ENCODE measurements at regions not wholly inside any gene's neighbourhood (a gene's known extent, or its start where the extent isn't known, plus 50 kb on each side); places are given as distances from the start of the nearest gene placed in this dataset.
"Not testable (repeated sequence)": the region's sequence is repeated elsewhere in the genome, so short reads cannot be mapped to it uniquely, and the experiment has no call there.

DNA sequence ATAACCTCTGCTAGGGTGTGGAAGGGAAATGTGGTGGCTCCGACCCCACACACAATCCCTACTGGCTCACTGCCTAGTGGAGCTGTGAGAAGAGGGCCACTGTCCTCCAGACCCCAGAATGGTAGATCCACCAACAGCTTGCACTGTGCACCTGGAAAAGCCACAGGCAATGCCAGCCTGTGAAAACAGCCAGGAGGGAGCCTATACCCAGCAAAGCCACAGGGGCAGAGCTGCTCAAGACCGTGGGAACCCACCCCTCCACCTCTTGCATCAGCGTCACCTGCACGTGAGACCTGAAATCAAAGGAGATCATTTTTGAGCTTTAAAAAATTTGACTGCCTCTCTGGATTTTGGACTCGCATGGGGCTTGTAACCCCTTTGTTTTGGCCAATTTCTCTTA lies 249.0 kb upstream of the CDH2 start:
- Mint-ChIP-seq H3K4me1 (ENCODE audit: unreplicated experiment) (no peaks in the 10 kb centered on the region), H3K27ac (no peak overlapping the region), H3K27me3 (no peaks in the 10 kb centered on the region), H3K36me3 (no peaks in the 10 kb centered on the region), H3K9me3 (peaks cover 5% of the 10 kb centered on the region), H3K4me3 (no peak overlapping the region)
- TF ChIP-seq, protein P1, sequence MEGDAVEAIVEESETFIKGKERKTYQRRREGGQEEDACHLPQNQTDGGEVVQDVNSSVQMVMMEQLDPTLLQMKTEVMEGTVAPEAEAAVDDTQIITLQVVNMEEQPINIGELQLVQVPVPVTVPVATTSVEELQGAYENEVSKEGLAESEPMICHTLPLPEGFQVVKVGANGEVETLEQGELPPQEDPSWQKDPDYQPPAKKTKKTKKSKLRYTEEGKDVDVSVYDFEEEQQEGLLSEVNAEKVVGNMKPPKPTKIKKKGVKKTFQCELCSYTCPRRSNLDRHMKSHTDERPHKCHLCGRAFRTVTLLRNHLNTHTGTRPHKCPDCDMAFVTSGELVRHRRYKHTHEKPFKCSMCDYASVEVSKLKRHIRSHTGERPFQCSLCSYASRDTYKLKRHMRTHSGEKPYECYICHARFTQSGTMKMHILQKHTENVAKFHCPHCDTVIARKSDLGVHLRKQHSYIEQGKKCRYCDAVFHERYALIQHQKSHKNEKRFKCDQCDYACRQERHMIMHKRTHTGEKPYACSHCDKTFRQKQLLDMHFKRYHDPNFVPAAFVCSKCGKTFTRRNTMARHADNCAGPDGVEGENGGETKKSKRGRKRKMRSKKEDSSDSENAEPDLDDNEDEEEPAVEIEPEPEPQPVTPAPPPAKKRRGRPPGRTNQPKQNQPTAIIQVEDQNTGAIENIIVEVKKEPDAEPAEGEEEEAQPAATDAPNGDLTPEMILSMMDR (conservative IDR thresholded peaks at IDR 0.05), result no peak
- DNase-seq (ENCODE audit: extremely low spot score, unreplicated experiment), result no peak

DNA sequence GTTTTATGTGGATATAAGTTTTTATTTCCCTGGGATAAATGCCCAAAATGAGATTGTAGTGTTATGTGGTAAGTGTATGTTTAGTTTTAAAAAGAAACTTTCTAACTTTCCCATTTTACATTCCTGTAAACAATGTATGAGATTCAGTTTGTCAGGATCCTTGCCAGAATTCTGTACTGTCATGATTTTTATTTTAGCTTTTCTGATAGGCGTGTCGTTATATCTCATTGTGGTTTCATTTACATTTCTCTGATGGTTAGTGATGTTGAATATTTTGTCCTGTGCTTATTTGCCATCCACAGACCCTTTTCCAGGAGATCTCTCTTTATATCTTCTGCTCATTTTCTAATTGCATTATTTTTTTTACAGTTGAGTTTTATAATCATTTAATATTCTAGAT lies 245.6 kb upstream of the CDH2 start:
- TF ChIP-seq, protein P1 (conservative IDR thresholded peaks at IDR 0.05), result no peak
- Mint-ChIP-seq H3K27ac (peak overlapping the region; percentile 84), H3K4me3 (peak overlapping the region; percentile 72), H3K27me3 (no peaks in the 10 kb centered on the region), H3K9me3 (peaks cover 5% of the 10 kb centered on the region), H3K36me3 (no peaks in the 10 kb centered on the region), H3K4me1 (ENCODE audit: unreplicated experiment) (no peaks in the 10 kb centered on the region)
- DNase-seq (ENCODE audit: extremely low spot score, unreplicated experiment), result no peak

DNA sequence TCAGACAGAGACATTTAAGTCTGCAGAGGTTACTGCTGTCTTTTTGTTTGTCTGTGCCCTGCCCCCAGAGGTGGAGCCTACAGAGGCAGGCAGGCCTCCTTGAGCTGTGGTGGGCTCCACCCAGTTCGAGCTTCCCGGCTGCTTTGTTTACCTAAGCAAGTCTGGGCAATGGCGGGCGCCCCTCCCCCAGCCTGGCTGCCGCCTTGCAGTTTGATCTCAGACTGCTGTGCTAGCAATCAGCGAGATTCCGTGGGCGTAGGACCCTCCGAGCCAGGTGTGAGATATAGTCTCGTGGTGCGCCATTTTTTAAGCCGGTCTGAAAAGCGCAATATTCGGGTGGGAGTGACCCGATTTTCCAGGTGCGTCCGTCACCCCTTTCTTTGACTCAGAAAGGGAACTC lies 245.0 kb upstream of the CDH2 start:
- not testable (repeated sequence) for H3K27me3 Mint-ChIP-seq; H3K36me3 Mint-ChIP-seq; DNase-seq (ENCODE audit: extremely low spot score, unreplicated experiment); H3K9me3 Mint-ChIP-seq; H3K4me1 Mint-ChIP-seq (ENCODE audit: unreplicated experiment)
- Mint-ChIP-seq H3K4me3 (peak overlapping the region; percentile 72), H3K27ac (peak overlapping the region; percentile 84)

DNA sequence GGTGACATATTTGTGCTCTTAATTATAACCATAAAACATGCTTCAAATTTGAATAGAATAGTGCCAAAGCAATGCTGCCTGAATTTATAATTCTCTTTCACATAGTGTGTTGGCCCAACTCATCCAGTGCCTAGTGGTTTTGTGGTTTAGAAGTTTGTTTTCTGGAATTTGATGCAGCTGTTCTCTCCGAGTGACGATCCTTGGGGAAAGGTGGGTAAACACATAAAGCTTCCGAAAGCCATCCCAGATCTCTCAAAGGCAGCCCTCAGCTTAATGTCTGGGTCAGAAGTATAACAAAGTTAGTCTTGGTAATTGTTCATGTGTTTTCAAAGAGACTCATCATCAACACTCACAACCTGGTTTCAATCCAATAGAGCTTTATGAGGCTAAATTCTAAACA lies 235.6 kb upstream of the CDH2 start:
- H3K9me3 Mint-ChIP-seq, result no peaks in the 10 kb centered on the region
- no peak overlapping the region for H3K4me3 Mint-ChIP-seq
- TF ChIP-seq, protein P1 (conservative IDR thresholded peaks at IDR 0.05), result no peak
- no peaks in the 10 kb centered on the region for H3K4me1 Mint-ChIP-seq (ENCODE audit: unreplicated experiment)
- H3K36me3 Mint-ChIP-seq, result no peaks in the 10 kb centered on the region
- no peaks in the 10 kb centered on the region for H3K27me3 Mint-ChIP-seq
- H3K27ac Mint-ChIP-seq, result no peak overlapping the region
- no peak for DNase-seq (ENCODE audit: extremely low spot score, unreplicated experiment)

DNA sequence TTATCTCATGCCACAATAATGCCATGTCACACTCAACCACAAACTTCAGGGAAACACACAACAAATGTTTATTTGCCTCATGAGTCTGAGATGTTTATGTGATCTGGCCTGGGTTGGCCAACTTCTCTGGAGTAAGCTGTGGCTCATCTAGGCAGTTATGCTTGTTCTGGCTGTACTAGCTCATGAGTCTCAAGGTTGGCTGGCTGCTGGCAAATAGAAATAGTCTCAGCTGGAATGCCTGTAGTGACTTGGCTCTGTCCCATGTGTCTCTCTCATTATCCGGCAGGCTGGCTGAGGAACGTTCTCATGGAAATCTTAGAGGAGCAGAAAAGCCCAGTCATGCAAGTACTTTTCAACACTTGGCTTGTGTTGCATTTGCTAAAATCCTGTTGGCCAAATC lies 234.9 kb upstream of the CDH2 start:
- H3K4me1 Mint-ChIP-seq (ENCODE audit: unreplicated experiment), result no peaks in the 10 kb centered on the region
- H3K27ac Mint-ChIP-seq, result no peak overlapping the region
- no peaks in the 10 kb centered on the region for H3K27me3 Mint-ChIP-seq
- no peak overlapping the region for H3K4me3 Mint-ChIP-seq
- no peak for DNase-seq (ENCODE audit: extremely low spot score, unreplicated experiment)
- H3K9me3 Mint-ChIP-seq, result no peaks in the 10 kb centered on the region
- H3K36me3 Mint-ChIP-seq, result no peaks in the 10 kb centered on the region
- TF ChIP-seq, protein P1 (conservative IDR thresholded peaks at IDR 0.05), result no peak

DNA sequence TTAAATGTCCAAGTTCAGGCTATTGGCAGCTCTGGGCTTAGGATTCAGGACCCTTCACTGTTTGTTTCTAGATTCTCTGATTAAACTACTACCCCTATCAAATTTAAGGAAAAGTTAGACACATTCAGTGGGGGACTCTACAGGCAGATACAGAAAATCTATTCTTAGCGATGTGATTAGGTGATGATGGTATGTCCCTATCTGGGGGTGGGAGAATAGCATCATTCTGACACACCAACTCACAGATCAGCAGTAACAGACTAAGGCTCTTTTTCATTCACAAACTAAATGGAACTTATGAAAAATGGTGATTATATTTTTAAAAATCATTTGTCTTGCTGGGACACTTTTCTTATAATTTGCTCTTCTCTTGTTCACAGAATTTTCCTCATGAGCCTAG lies 232.9 kb upstream of the CDH2 start:
- H3K27ac Mint-ChIP-seq, result no peak overlapping the region
- H3K4me3 Mint-ChIP-seq, result no peak overlapping the region
- no peaks in the 10 kb centered on the region for H3K27me3 Mint-ChIP-seq
- TF ChIP-seq, protein P1 (conservative IDR thresholded peaks at IDR 0.05), result no peak
- H3K36me3 Mint-ChIP-seq, result no peaks in the 10 kb centered on the region
- H3K9me3 Mint-ChIP-seq, result no peaks in the 10 kb centered on the region
- DNase-seq (ENCODE audit: extremely low spot score, unreplicated experiment), result no peak
- no peaks in the 10 kb centered on the region for H3K4me1 Mint-ChIP-seq (ENCODE audit: unreplicated experiment)
